GM12873 (cell line): ENCODE measurements at regions not wholly inside any gene's neighbourhood (a gene's known extent, or its start where the extent isn't known, plus 50 kb on each side); places are given as distances from the start of the nearest gene placed in this dataset.

Source experiments
- TF ChIP-seq, protein P1 (sequence below): IDR thresholded peaks from 2 replicates; pipeline ENCODE4 v1.5.1; 2012; ENCODE audit warnings: low read depth, mild to moderate bottlenecking, moderate library complexity, low read length, control low read depth; ENCODE audit not compliant: insufficient read depth; ENCODE audit errors: missing control alignments

DNA sequence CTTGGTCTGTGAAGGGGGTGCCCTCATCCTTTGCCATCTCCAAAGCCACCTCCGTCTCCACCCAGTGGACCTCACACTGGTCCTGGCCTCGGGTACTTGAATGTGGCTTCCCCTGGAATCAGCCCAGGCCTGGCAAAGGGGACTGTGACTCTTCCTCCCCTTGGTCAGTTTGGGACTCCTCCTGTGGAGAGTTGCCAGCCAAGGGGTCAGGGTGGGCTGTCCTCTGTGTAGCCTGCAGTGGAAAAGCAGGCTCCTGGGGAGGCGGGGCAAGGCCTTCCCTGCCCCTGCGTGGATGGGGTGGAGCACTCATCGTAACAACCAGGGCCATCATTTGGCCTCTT, 59.8 kb downstream of the INHBB start:
- TF ChIP-seq, protein P1, sequence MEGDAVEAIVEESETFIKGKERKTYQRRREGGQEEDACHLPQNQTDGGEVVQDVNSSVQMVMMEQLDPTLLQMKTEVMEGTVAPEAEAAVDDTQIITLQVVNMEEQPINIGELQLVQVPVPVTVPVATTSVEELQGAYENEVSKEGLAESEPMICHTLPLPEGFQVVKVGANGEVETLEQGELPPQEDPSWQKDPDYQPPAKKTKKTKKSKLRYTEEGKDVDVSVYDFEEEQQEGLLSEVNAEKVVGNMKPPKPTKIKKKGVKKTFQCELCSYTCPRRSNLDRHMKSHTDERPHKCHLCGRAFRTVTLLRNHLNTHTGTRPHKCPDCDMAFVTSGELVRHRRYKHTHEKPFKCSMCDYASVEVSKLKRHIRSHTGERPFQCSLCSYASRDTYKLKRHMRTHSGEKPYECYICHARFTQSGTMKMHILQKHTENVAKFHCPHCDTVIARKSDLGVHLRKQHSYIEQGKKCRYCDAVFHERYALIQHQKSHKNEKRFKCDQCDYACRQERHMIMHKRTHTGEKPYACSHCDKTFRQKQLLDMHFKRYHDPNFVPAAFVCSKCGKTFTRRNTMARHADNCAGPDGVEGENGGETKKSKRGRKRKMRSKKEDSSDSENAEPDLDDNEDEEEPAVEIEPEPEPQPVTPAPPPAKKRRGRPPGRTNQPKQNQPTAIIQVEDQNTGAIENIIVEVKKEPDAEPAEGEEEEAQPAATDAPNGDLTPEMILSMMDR = no peak

DNA sequence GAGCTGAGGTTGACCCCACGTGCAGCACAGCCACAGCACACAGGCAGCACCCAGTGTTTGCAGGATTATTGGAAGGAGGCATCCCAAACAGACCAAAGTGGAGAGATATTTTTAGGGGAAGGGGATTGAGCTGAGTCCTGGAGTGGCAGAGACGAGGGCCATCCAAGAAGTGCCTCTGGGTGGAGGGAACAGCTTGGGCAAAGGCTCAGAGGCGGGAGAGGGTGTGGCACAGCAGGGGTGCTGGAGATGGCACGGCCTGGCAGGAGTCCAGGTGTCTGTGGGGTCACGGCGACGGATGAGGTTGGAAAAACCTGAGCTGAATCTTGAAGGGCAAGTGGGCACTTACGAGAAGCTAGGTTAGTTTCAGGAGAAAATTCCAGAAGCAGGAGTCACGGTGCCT, 60.6 kb downstream of the INHBB start:
- TF ChIP-seq, protein P1 = no peak

- TF ChIP-seq, protein P1 = no peak
Observed at GRCh38 chr2:120410487-120410886, 64.6 kb downstream of the INHBB start.

GRCh38 chr2:120415060-120415459, 69.1 kb downstream of the INHBB start:
- TF ChIP-seq, protein P1 = no peak

- TF ChIP-seq, protein P1 = no peak
Observed at GRCh38 chr2:120415728-120416509, 70.0 kb downstream of the INHBB start.

- TF ChIP-seq, protein P1 = no peak
Observed at GRCh38 chr2:120418174-120418787, 72.3 kb downstream of the INHBB start.

- TF ChIP-seq, protein P1 = no peak
Observed at GRCh38 chr2:120419073-120419472, 73.1 kb downstream of the INHBB start.
